H1 (cell line): ENCODE measurements at regions not wholly inside any gene's neighbourhood (a gene's known extent, or its start where the extent isn't known, plus 50 kb on each side); places are given as distances from the start of the nearest gene placed in this dataset.

Source experiments
- ASH2L ChIP-seq: fragments of 200-600, 300-600 bp; sonication (generic); IDR thresholded peaks from one replicate; pipeline ENCODE4 v1.7.1; 2017; ENCODE audit warnings: low read length
- CHD7 ChIP-seq: fragments of 300-600 bp; sonication (generic); IDR thresholded peaks from 2 replicates; pipeline ENCODE4 v1.7.1; 2012; ENCODE audit warnings: low read length, moderate library complexity, mild to moderate bottlenecking, inconsistent platforms; ENCODE audit not compliant: insufficient replicate concordance
- GTF2F1 ChIP-seq: IDR thresholded peaks from 2 replicates; pipeline ENCODE4 v1.6.1; 2012; ENCODE audit warnings: low read depth, low read length, improper control_type of control experiment, borderline replicate concordance
- HDAC2 ChIP-seq, 2 experiments: fragments of 300-600 bp in 1 of 2; sonication (generic) in 1 of 2; IDR thresholded peaks; 2 replicates each; pipeline ENCODE4 v1.6.1; 2011 to 2012; ENCODE audit warnings: low read depth in 2 of 2, low read length in 2 of 2, mild to moderate bottlenecking in 2 of 2, moderate library complexity in 2 of 2, borderline replicate concordance in 1 of 2, inconsistent platforms in 1 of 2
- JUN ChIP-seq: IDR thresholded peaks from 2 replicates; pipeline ENCODE4 v1.6.1; 2011; ENCODE audit warnings: low read depth, mild to moderate bottlenecking, improper control_type of control experiment, low read length
- RBBP5 ChIP-seq: IDR thresholded peaks from 2 replicates; pipeline ENCODE4 v1.7.1; 2012; ENCODE audit warnings: low read depth, mild to moderate bottlenecking, inconsistent platforms, low read length, moderate library complexity, borderline replicate concordance
- SIN3A ChIP-seq, 2 experiments: IDR thresholded peaks in 1 of 2; conservative IDR thresholded peaks in 1 of 2; 2 replicates each; pipeline ENCODE4 v1.6.1; 2011 to 2012; ENCODE audit warnings: low read length in 2 of 2, improper control_type of control experiment in 1 of 2, low read depth in 1 of 2, mild to moderate bottlenecking in 1 of 2
- USF2 ChIP-seq: IDR thresholded peaks from 2 replicates; pipeline ENCODE4 v1.6.1; 2011; ENCODE audit warnings: low read length, improper control_type of control experiment

- no peak for TF ChIP-seq CHD7
- TF ChIP-seq RBBP5, result no peak
- TF ChIP-seq SIN3A (conservative IDR thresholded peaks at IDR 0.05 in 1 of 2, IDR thresholded peaks at IDR 0.05 in 1 of 2; ENCODE audit: low read depth in 1 of 2, low read length in 2 of 2), result no peak
- no peak for TF ChIP-seq HDAC2 (IDR thresholded peaks at IDR 0.05; ENCODE audit: borderline replicate concordance in 1 of 2, low read depth in 2 of 2, low read length in 2 of 2)
- TF ChIP-seq ASH2L, result no peak
- no peak for TF ChIP-seq USF2
- no peak for TF ChIP-seq GTF2F1
- no peak for TF ChIP-seq JUN
These were observed 257.3 kb upstream of the NT5E start (continued) for GRCh38 chr6:85192596-85192995.
